ENCODE measurements at regions not wholly inside any gene's neighbourhood (a gene's known extent, or its start where the extent isn't known, plus 50 kb on each side); places are given as distances from the start of the nearest gene placed in this dataset.

DNA sequence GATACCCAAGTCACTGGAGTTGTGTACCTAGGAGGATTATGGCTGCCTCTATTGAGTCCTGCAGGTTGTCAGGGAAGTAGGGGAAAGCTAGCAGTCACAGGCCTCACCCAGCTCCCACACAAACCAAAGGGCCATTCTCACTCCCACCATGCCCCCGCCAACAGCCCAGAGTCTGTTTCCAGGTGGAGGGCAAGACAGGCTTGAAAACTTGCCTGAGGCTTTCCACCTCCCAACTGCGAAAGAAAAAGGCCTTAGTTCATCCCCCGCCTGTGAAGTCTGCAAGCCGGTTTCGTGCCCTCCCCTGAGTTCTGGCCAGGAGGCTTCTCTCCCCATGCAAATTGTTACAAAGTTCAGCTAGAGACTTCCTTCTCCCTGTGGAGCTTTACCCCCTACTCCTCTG is 270.3 kb downstream of the TXNL1 start:
- no peak for TF ChIP-seq POLR2A (IDR thresholded peaks at IDR 0.05; ENCODE audit: low read depth, low read length)
- no peak for TF ChIP-seq TAF1 (IDR thresholded peaks at IDR 0.05; ENCODE audit: borderline replicate concordance, low read depth, low read length)
- TF ChIP-seq POLR2AphosphoS5 (IDR thresholded peaks at IDR 0.05; ENCODE audit: low read depth, low read length), result no peak
- no peak for FAIRE-seq
- no peak for DNase-seq (ENCODE audit: insufficient read length)

DNA sequence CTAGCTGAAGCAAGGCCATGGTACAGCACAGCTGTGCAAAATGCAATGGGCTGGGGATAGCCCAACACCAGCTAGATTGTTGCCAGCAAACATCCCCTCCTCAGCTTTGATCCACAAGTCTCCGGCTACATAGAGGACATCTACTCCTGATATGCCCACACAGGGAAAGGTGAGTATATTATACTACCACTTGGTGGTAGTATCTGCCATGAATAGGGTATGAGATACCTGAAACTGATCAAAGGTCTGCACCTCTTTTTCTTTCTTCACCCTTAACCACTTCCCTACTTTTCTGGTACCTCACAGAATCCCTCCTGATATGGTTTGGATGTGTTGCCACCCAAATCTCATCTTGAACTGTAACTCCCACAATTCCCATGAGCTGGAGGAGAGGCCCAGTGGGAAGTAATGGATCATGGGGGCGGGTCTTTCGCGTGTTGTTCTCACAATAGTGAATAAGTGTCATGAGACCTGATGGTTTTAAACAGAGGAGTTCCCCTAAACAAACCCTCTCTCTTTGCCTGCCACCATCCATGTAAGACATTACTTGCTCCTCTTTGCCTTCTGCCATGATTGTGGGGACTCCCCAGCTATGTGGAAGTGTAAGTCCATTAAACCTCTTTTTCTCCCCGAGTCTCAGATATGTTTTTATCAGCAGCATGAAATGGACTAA is 279.6 kb downstream of the TXNL1 start:
- TF ChIP-seq TAF1 (IDR thresholded peaks at IDR 0.05; ENCODE audit: borderline replicate concordance, low read depth, low read length) (no peak), POLR2AphosphoS5 (IDR thresholded peaks at IDR 0.05; ENCODE audit: low read depth, low read length) (no peak), POLR2A (IDR thresholded peaks at IDR 0.05; ENCODE audit: low read depth, low read length) (no peak)
- DNase-seq (ENCODE audit: insufficient read length) (no peak), FAIRE-seq (no peak)

DNA sequence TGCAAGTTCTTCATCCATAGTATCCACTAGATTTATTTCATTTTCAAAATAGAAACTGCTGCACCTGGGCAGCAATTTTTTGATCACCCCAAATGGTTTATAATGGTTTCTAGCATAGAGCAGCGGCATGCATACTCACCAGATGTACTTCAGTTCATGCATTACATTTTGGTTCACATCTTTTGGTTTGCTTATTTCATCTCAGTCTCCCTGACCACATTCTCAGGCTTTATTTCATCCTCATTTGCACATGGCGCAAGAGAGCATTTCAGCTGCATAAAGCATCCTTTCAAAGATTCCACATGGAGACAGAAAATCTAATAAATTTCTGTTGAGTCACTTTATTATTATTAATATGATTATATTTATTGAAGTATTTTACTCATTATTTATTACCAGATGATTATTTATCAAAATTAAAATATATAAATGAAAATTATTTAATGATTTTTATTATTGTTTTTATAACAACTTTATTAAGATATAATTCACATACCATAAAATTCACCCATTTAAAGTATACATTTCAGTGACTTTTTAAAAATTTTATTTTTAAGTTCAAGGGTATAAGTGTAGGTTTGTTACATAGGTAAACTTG is 284.6 kb downstream of the TXNL1 start:
- FAIRE-seq, result no peak
- TF ChIP-seq POLR2AphosphoS5 (IDR thresholded peaks at IDR 0.05; ENCODE audit: low read depth, low read length) (no peak), POLR2A (IDR thresholded peaks at IDR 0.05; ENCODE audit: low read depth, low read length) (no peak), TAF1 (IDR thresholded peaks at IDR 0.05; ENCODE audit: borderline replicate concordance, low read depth, low read length) (no peak)
- DNase-seq (ENCODE audit: insufficient read length), result no peak

DNA sequence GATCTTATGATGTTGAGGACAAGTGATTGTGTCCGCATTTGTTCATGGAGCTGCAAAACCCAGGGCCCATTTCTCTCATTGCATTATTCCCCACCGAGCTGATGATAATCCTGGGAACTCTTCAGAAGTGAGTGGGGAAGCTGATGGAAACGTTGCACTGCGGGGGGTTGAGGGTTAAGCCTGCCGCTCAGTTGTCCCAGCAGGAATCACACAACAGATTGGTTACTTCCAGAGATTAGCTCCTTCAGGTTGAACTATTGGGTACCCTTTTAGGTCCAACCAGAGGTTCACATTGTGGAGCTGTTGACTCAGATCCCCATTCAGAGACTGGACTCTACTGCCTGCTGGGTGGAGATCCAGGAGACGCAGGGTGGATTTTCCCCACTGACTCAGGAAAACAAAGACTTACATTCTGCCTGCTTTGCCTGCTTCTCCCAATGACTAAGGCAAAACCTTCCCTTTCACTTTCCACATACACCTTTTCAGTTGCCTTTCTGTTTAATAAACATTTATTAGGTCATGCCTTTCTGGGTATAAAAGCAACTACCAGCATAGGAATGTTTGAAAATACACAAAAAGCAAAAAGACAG is 286.4 kb downstream of the TXNL1 start:
- FAIRE-seq (no peak), DNase-seq (ENCODE audit: insufficient read length) (no peak)
- no peak for TF ChIP-seq POLR2A (IDR thresholded peaks at IDR 0.05; ENCODE audit: low read depth, low read length)
- no peak for TF ChIP-seq TAF1 (IDR thresholded peaks at IDR 0.05; ENCODE audit: borderline replicate concordance, low read depth, low read length)
- no peak for TF ChIP-seq POLR2AphosphoS5 (IDR thresholded peaks at IDR 0.05; ENCODE audit: low read depth, low read length)

DNA sequence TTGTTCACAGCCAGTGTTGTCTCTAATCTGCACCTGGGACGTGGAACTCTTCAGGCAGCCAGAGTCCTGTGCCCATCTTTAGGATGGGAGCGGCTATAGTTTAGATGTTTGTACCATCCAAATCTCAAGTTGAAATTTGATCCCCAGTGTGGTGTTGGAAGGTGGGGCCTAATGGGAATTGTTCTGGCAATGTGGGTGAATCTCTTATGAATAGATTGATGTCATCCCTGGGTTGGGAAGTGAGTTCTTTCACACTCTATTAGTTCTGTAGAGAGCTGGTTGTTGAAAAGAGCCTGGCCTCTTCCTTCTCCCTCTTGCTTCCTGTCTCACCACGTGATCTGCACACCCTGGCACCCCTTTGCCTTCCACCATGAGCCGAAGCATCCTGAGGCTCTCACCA is 300.9 kb downstream of the TXNL1 start:
- no peak for FAIRE-seq
- TF ChIP-seq TAF1 (IDR thresholded peaks at IDR 0.05; ENCODE audit: borderline replicate concordance, low read depth, low read length) (no peak), POLR2AphosphoS5 (IDR thresholded peaks at IDR 0.05; ENCODE audit: low read depth, low read length) (no peak), POLR2A (IDR thresholded peaks at IDR 0.05; ENCODE audit: low read depth, low read length) (no peak)
- DNase-seq (ENCODE audit: insufficient read length), result no peak

DNA sequence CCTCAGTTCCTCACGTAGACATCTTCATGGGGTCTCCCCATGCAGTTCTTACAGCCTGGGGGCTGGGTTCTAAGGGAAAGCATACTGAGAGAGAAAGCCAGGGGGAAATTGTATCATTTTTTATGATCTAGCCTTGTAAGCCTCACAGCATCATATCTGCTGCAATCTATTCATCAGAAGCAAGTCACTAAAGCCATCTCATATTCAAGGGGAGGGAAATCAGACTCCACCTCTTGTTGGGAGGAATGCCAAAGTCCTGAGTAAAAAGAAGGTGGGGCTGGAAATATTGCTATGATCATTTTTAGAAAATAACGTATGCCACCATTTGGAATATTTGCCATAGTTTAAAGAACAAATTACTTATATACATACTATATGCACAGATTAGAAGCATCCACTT is 304.6 kb downstream of the TXNL1 start:
- TF ChIP-seq POLR2A (IDR thresholded peaks at IDR 0.05; ENCODE audit: low read depth, low read length) (no peak), POLR2AphosphoS5 (IDR thresholded peaks at IDR 0.05; ENCODE audit: low read depth, low read length) (no peak), TAF1 (IDR thresholded peaks at IDR 0.05; ENCODE audit: borderline replicate concordance, low read depth, low read length) (no peak)
- DNase-seq (ENCODE audit: insufficient read length), result no peak
- no peak for FAIRE-seq

DNA sequence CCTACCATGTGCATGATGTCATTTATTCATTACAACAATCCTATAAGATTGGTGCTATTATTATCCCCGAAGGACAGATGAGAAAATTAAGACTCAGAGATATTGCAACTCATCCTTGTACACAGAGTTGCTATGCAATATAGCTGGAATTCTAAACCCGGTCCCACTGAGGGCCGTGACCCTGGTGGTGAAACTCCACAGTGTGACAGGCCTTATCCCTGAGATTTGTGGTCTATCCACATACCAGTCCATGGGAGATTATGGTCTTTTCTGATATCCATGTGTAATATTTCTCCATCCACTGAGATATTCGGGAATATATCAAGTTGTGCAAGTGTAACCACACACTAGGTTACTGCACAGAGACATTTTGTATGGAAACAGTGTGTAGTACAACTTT is 305.2 kb downstream of the TXNL1 start:
- no peak for DNase-seq (ENCODE audit: insufficient read length)
- FAIRE-seq, result no peak
- TF ChIP-seq POLR2A (IDR thresholded peaks at IDR 0.05; ENCODE audit: low read depth, low read length) (no peak), TAF1 (IDR thresholded peaks at IDR 0.05; ENCODE audit: borderline replicate concordance, low read depth, low read length) (no peak), POLR2AphosphoS5 (IDR thresholded peaks at IDR 0.05; ENCODE audit: low read depth, low read length) (no peak)

DNA sequence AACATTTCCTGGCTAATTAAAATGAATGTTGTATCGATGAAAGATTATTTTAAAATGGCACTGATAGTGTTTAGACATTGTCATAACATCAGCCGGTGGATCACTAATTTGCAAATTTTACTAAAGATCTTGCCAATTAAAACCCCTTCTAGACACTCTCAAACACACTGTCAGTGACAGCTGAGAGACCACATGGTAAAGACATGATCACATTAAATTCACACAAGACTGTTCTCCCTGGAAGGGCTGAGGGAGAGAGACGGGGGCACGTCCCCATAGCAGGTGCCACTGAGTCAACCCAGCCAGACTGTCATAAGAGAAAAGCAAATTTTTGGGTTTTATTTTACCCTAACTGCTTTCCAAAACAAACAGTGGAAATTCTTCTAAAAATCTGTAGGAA is 306.0 kb downstream of the TXNL1 start:
- DNase-seq (ENCODE audit: insufficient read length), result no peak
- TF ChIP-seq POLR2AphosphoS5 (IDR thresholded peaks at IDR 0.05; ENCODE audit: low read depth, low read length) (no peak), TAF1 (IDR thresholded peaks at IDR 0.05; ENCODE audit: borderline replicate concordance, low read depth, low read length) (no peak), POLR2A (IDR thresholded peaks at IDR 0.05; ENCODE audit: low read depth, low read length) (no peak)
- no peak for FAIRE-seq

DNA sequence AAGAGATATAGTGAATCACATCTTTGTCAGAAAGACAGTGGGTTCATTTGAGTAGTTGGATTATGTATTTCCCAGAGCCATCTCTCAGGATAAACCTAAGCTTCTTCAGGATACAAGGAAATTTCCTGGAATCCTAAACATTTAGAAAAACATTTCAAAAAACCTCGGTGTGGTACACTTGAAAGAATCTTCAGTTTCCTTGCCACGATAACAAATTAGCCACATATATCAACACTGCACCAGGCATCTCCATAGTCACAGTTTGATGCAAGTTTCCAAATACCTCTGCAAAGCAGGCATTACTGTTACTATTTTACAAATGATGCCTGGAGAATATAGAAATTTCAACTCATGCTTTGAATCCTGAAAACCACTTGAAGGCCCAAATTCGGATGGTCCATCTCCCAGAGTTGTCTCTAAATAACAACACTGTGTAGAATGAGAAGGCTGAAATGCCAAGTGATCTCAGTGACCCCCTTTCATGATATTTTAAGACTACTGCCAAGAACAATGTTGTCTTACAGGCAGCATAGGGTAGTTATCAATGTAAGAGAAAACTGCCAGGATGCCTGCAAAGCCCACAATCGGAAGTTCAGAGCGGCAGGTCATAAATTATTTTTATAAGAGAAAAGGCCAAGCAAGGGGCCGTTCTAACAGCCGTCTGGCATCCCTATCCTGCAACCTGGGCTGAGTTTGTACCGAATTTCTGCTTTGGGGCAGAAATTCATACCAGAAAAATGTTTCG is 307.9 kb downstream of the TXNL1 start:
- FAIRE-seq, result no peak
- no peak for DNase-seq (ENCODE audit: insufficient read length)

DNA sequence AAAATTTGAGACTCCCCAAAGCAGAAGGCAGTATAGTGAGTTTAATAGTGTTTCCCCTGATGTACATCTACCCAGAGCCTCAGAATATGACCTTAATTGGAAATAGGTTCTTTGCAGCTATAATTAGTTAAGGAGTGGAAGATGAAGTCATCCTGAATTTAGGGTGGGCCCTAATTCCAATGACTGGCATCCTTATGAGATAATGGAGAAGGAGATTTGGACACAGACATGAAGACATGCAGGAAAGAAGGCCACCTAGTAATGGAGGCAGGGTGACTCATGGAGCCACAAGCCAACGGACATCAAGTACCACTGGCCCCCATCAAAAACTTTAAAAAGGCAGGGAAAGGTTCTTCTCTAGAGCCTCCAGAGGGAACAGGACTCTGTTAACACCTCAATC is 308.9 kb downstream of the TXNL1 start:
- DNase-seq (ENCODE audit: insufficient read length), result no peak
- TF ChIP-seq POLR2A (IDR thresholded peaks at IDR 0.05; ENCODE audit: low read depth, low read length) (no peak), TAF1 (IDR thresholded peaks at IDR 0.05; ENCODE audit: borderline replicate concordance, low read depth, low read length) (no peak), POLR2AphosphoS5 (IDR thresholded peaks at IDR 0.05; ENCODE audit: low read depth, low read length) (no peak)
- no peak for FAIRE-seq

More for the DNA sequence above, 307.9 kb downstream of the TXNL1 start:
- TF ChIP-seq POLR2A (IDR thresholded peaks at IDR 0.05; ENCODE audit: low read depth, low read length), result no peak
- no peak for TF ChIP-seq POLR2AphosphoS5 (IDR thresholded peaks at IDR 0.05; ENCODE audit: low read depth, low read length)
- TF ChIP-seq TAF1 (IDR thresholded peaks at IDR 0.05; ENCODE audit: borderline replicate concordance, low read depth, low read length), result no peak

DNA sequence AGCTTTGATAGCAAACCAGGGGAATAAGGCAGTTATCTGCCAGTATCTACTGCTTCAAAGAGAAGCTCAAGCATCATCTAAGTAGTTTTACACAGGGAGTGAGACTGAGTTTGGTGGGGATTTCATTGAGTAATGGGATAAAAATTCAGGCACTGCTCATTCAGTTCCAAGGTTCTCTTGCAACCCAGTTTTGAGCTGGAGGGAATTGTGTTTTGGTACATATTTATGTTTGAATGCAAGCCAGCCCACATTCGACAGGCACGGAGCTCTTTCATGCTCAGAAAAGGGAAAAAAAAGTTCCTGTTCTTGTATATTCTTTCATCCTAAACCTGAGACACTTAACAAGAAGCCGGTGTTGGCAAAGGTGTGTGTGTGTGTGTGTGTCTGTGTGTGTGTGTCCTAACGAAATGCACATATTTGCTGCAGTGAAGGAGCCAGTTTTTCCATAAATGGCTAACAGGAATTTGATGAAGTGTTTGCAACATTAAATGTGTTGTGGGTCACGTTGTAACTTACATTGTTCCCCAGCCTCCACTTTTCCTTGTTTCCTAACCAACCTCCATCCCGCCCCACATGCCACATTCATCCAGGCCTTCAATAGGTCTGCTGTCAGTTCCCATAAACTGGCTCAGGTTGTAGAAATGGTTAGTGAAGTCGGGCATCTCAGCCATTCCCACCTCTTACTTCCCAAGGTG is 311.1 kb downstream of the TXNL1 start:
- FAIRE-seq (no peak), DNase-seq (ENCODE audit: insufficient read length) (no peak)
- TF ChIP-seq POLR2A (IDR thresholded peaks at IDR 0.05; ENCODE audit: low read depth, low read length) (no peak), TAF1 (IDR thresholded peaks at IDR 0.05; ENCODE audit: borderline replicate concordance, low read depth, low read length) (no peak), POLR2AphosphoS5 (IDR thresholded peaks at IDR 0.05; ENCODE audit: low read depth, low read length) (no peak)

Data from GM12892 (cell line).